H1 (cell line): ENCODE measurements at regions not wholly inside any gene's neighbourhood (a gene's known extent, or its start where the extent isn't known, plus 50 kb on each side); places are given as distances from the start of the nearest gene placed in this dataset.

Experiments
- CTCF ChIA-PET: fragments of 300-600 bp; sonication (Branson Sonifier 250); formaldehyde crosslinking; loops from one replicate; lab custom pipeline; 2021; ENCODE audit not compliant: partially characterized antibody; lab: Charles Lee
- POLR2A ChIA-PET: fragments of 300-600 bp; sonication (Branson Sonifier 250); formaldehyde crosslinking; loops from one replicate; lab custom pipeline; 2021; ENCODE audit warnings: inconsistent platforms; ENCODE audit not compliant: partially characterized antibody; lab: Charles Lee
- DNase-seq, 2 experiments: peaks; one replicate each; pipeline versions ENCODE4 v3.0.0 to v3.0.0-alpha.2; 2010 to 2022; ENCODE audit warnings: low spot score in 2 of 2, low read depth in 1 of 2, mixed read lengths in 1 of 2
- FAIRE-seq: peaks from 2 replicates; lab custom pipeline; 2011; peaks lifted over from hg19 to GRCh38; lab: Jason Lieb, UNC
- H2AFZ ChIP-seq: 2 replicates; pipeline ENCODE4 v1.8.1; 2012; ENCODE audit warnings: low read length, inconsistent platforms
- H2AK5ac ChIP-seq: 2 replicates; pipeline ENCODE4 v1.6.1; 2013; ENCODE audit warnings: low read depth, low read length
- H2BK120ac ChIP-seq: replicated peaks from 2 replicates; pipeline ENCODE3; 2013; ENCODE audit warnings: low read depth, low read length, inconsistent platforms
- H2BK12ac ChIP-seq: 2 replicates; pipeline ENCODE4 v1.6.1; 2013; ENCODE audit warnings: low read depth, low read length
- H2BK15ac ChIP-seq: 2 replicates; pipeline ENCODE4 v1.6.1; 2013; ENCODE audit warnings: low read length
- H2BK20ac ChIP-seq: 2 replicates; pipeline ENCODE4 v1.6.1; 2013; ENCODE audit warnings: low read length
- H2BK5ac ChIP-seq: 2 replicates; pipeline ENCODE4 v1.6.1; 2013; ENCODE audit warnings: low read depth, low read length
- H3K14ac ChIP-seq: 2 replicates; pipeline ENCODE4 v1.6.1; 2013; ENCODE audit warnings: inconsistent platforms; ENCODE audit not compliant: insufficient read length
- H3K18ac ChIP-seq: 2 replicates; pipeline ENCODE4 v1.6.1; 2013; ENCODE audit warnings: low read length; ENCODE audit errors: extremely low read depth
- H3K23ac ChIP-seq: 2 replicates; pipeline ENCODE4 v1.6.1; 2013; ENCODE audit warnings: inconsistent platforms; ENCODE audit not compliant: insufficient read length
- H3K23me2 ChIP-seq: 2 replicates; pipeline ENCODE4 v1.6.1; 2013; ENCODE audit warnings: low read depth, low read length
- H3K27ac ChIP-seq: 2 replicates; pipeline ENCODE4 v1.6.1; 2011; ENCODE audit warnings: low read depth, low read length, inconsistent platforms
- H3K27me3 ChIP-seq, 4 experiments: replicated peaks in 1 of 4; 1 replicate in 1 of 4; 2 replicates in 3 of 4; pipeline versions ENCODE4 v1.6.1 to v1.8.1; 2011 to 2013; ENCODE audit warnings: low read length in 3 of 4, mild to moderate bottlenecking in 3 of 4, inconsistent platforms in 2 of 4, mixed read lengths in 2 of 4, moderate library complexity in 1 of 4; ENCODE audit not compliant: control insufficient read depth in 3 of 4, insufficient read depth in 3 of 4; ENCODE audit errors: extremely low read depth in 1 of 4
- H3K36me3 ChIP-seq, 4 experiments: 2 replicates each; pipeline versions ENCODE4 v1.6.1 to v1.8.1; 2011 to 2013; ENCODE audit warnings: mild to moderate bottlenecking in 4 of 4, low read length in 3 of 4, moderate library complexity in 2 of 4, control low read depth in 1 of 4, inconsistent platforms in 1 of 4; ENCODE audit not compliant: insufficient read depth in 4 of 4, control insufficient read depth in 2 of 4
- H3K4ac ChIP-seq: replicated peaks from 2 replicates; pipeline ENCODE3; 2013; ENCODE audit warnings: low read length, low read depth, mixed read lengths, inconsistent platforms; ENCODE audit not compliant: insufficient read length
- H3K4me1 ChIP-seq, 4 experiments: replicated peaks in 1 of 4; 1 replicate in 1 of 4; 2 replicates in 3 of 4; pipeline versions ENCODE4 v1.6.1 to v1.8.1; 2011 to 2013; ENCODE audit warnings: low read length in 3 of 4, inconsistent platforms in 2 of 4, mixed read lengths in 1 of 4; ENCODE audit not compliant: insufficient read depth in 4 of 4, control insufficient read depth in 3 of 4
- H3K4me2 ChIP-seq, 2 experiments: 2 replicates each; pipeline versions ENCODE4 v1.6.1 to v1.8.1; 2011 to 2013; ENCODE audit warnings: low read depth in 2 of 2, low read length in 2 of 2, control low read depth in 1 of 2, inconsistent platforms in 1 of 2, mild to moderate bottlenecking in 1 of 2; ENCODE audit not compliant: insufficient read depth in 1 of 2
- H3K4me3 ChIP-seq, 4 experiments: fragments of 200-600, 300-600 bp in 1 of 4; sonication (generic), shearing (Covaris generic), sonication (Bioruptor Twin) in 1 of 4; 2 replicates each; pipeline versions ENCODE4 v1.5.1 to v1.8.1; 2011 to 2016; ENCODE audit warnings: low read length in 4 of 4, low read depth in 3 of 4, control low read depth in 2 of 4, inconsistent platforms in 2 of 4, mild to moderate bottlenecking in 2 of 4, mixed read lengths in 1 of 4, moderate library complexity in 1 of 4; ENCODE audit not compliant: insufficient read depth in 2 of 4; ENCODE audit errors: extremely low read depth in 1 of 4
- H3K56ac ChIP-seq: replicated peaks from 2 replicates; pipeline ENCODE3; 2013; ENCODE audit warnings: low read depth, mild to moderate bottlenecking, mixed read lengths, low read length, inconsistent platforms; ENCODE audit not compliant: insufficient read length
- H3K79me1 ChIP-seq: 2 replicates; pipeline ENCODE4 v1.6.1; 2013; ENCODE audit warnings: low read depth, low read length, control low read depth
- H3K79me2 ChIP-seq, 2 experiments: 2 replicates each; pipeline versions ENCODE4 v1.6.1 to v1.8.1; 2012 to 2013; ENCODE audit warnings: low read length in 2 of 2, mild to moderate bottlenecking in 2 of 2, inconsistent platforms in 1 of 2; ENCODE audit not compliant: insufficient read depth in 2 of 2, control insufficient read depth in 1 of 2
- H3K9ac ChIP-seq, 4 experiments: replicated peaks in 1 of 4; 1 replicate in 1 of 4; 2 replicates in 3 of 4; pipeline versions ENCODE4 v1.6.1 to v1.8.1; 2011 to 2013; ENCODE audit warnings: low read depth in 3 of 4, low read length in 3 of 4, control low read depth in 2 of 4, mild to moderate bottlenecking in 2 of 4, moderate library complexity in 2 of 4, inconsistent platforms in 1 of 4; ENCODE audit errors: extremely low read depth in 1 of 4
- H3K9me3 ChIP-seq, 2 experiments: 2 replicates each; pipeline versions ENCODE4 v1.6.1 to v1.8.1; 2012 to 2013; ENCODE audit warnings: mild to moderate bottlenecking in 2 of 2, moderate library complexity in 2 of 2, control low read depth in 1 of 2, inconsistent platforms in 1 of 2, low read depth in 1 of 2, low read length in 1 of 2, mixed read lengths in 1 of 2; ENCODE audit not compliant: insufficient read depth in 2 of 2
- H4K20me1 ChIP-seq, 2 experiments: replicated peaks in 1 of 2; 2 replicates each; pipeline versions ENCODE3 to v1.8.1; 2011 to 2013; ENCODE audit warnings: inconsistent platforms in 2 of 2, low read length in 2 of 2, mild to moderate bottlenecking in 1 of 2; ENCODE audit not compliant: insufficient read depth in 2 of 2, control insufficient read depth in 1 of 2
- H4K5ac ChIP-seq: 2 replicates; pipeline ENCODE4 v1.6.1; 2013; ENCODE audit warnings: low read length, low read depth, mixed read lengths, inconsistent platforms; ENCODE audit not compliant: insufficient read length
- H4K8ac ChIP-seq: 2 replicates; pipeline ENCODE4 v1.8.0; 2013; ENCODE audit warnings: mild to moderate bottlenecking, moderate library complexity, low read length, inconsistent platforms; ENCODE audit not compliant: insufficient read depth; ENCODE audit errors: extremely low read depth
- H4K91ac ChIP-seq: replicated peaks from 2 replicates; pipeline ENCODE3; 2013; ENCODE audit warnings: low read length, mixed read lengths, inconsistent platforms; ENCODE audit not compliant: insufficient read length
- ATF2 ChIP-seq: IDR thresholded peaks from 2 replicates; pipeline ENCODE4 v1.6.1; 2012; ENCODE audit warnings: low read length, inconsistent platforms
- BRCA1 ChIP-seq: IDR thresholded peaks from 2 replicates; pipeline ENCODE4 v1.6.1; 2012; ENCODE audit warnings: low read depth, low read length, improper control_type of control experiment
- CTBP2 ChIP-seq: IDR thresholded peaks from 2 replicates; pipeline ENCODE4 v1.7.0; 2011; ENCODE audit warnings: borderline replicate concordance, mild to moderate bottlenecking, moderate library complexity, mixed read lengths, low read length; ENCODE audit not compliant: insufficient read depth, insufficient read length
- GABPA ChIP-seq: IDR thresholded peaks from 2 replicates; pipeline ENCODE4 v1.6.1; 2011; ENCODE audit warnings: mild to moderate bottlenecking, low read length, moderate library complexity, borderline replicate concordance; ENCODE audit not compliant: insufficient read depth
- GTF2F1 ChIP-seq: IDR thresholded peaks from 2 replicates; pipeline ENCODE4 v1.6.1; 2012; ENCODE audit warnings: low read depth, low read length, improper control_type of control experiment, borderline replicate concordance
- KDM1A ChIP-seq: fragments of 200-600, 300-600 bp; sonication (generic); IDR thresholded peaks from 2 replicates; pipeline ENCODE4 v1.7.1; 2016; ENCODE audit warnings: mild to moderate bottlenecking, low read length, borderline replicate concordance
- NRF1 ChIP-seq: IDR thresholded peaks from 2 replicates; pipeline ENCODE4 v1.6.1; 2011; ENCODE audit warnings: mild to moderate bottlenecking, low read depth, low read length, improper control_type of control experiment
- POLR2AphosphoS5 ChIP-seq: IDR thresholded peaks from 2 replicates; pipeline ENCODE4 v1.6.1; 2011; ENCODE audit warnings: low read depth, low read length
- RAD21 ChIP-seq, 2 experiments: IDR thresholded peaks in 1 of 2; conservative IDR thresholded peaks in 1 of 2; 2 replicates each; pipeline ENCODE4 v1.6.1; 2011; ENCODE audit warnings: low read depth in 2 of 2, low read length in 2 of 2, improper control_type of control experiment in 1 of 2, inconsistent platforms in 1 of 2, mild to moderate bottlenecking in 1 of 2, moderate library complexity in 1 of 2
- SAP30 ChIP-seq: fragments of 300-600 bp; sonication (generic); IDR thresholded peaks from 2 replicates; pipeline ENCODE4 v1.7.1; 2012; ENCODE audit warnings: low read length, moderate library complexity, mild to moderate bottlenecking, inconsistent platforms; ENCODE audit not compliant: insufficient read depth, insufficient replicate concordance
- SUZ12 ChIP-seq: fragments of 200-600 bp; sonication (generic); IDR thresholded peaks from 2 replicates; pipeline ENCODE4 v1.6.1; 2012; ENCODE audit warnings: mild to moderate bottlenecking, inconsistent platforms, low read length, moderate library complexity, mixed read lengths
- WGBS, 2 experiments: shearing (Covaris generic) in 1 of 2; methylation state at CpG; one replicate each; pipeline versions ENCODE4 v1.1.6 to v1.1.7; 2013 to 2015; ENCODE audit warnings: low lambda C conversion rate in 2 of 2, mixed read lengths in 2 of 2, inconsistent platforms in 1 of 2, low coverage in 1 of 2, missing lambda C conversion rate in 1 of 2; ENCODE audit not compliant: insufficient replicate concordance in 2 of 2, insufficient coverage in 1 of 2, insufficient read length in 1 of 2; ENCODE audit errors: extremely low coverage in 1 of 2, missing lambda C conversion rate in 1 of 2; 5-methylcytosine and 5-hydroxymethylcytosine counted together
- TF ChIP-seq, protein P1 (sequence below): IDR thresholded peaks from 2 replicates; pipeline ENCODE4 v1.6.1; 2012; ENCODE audit warnings: inconsistent platforms

DNA sequence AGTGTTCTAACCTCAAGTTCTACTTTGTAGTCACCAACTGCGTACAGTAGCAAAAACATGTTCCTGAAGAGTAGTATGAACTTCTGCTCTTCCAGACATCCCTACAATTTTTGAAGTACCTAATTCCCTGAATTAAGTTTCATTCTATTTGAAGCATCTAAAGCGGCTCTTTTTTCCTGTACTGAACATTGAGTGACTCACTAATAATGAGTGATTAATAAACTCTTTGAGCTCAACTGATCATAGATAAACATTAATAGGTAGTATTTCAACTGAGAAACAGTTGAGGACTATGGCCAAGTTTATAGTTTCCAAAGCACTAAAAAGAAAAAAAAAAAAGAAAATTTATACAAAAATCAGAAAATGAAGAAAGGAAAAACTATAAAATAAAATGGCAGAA lies 683.1 kb downstream of the LTN1 start:
- H2BK20ac ChIP-seq = no peak overlapping the region
- no peak overlapping the region for H3K4ac ChIP-seq
- no peaks in the 10 kb centered on the region for H3K23me2 ChIP-seq
- H2BK15ac ChIP-seq = no peak overlapping the region
- H2BK5ac ChIP-seq = no peak overlapping the region
- no peak overlapping the region for H3K14ac ChIP-seq
- no peak overlapping the region for H2AK5ac ChIP-seq
- H2BK12ac ChIP-seq = no peak overlapping the region
- no peaks in the 10 kb centered on the region; a peak in 1 of 4 replicates for H3K9me3 ChIP-seq
- ChIA-PET CTCF (no interaction called here), POLR2A (no interaction called here)
- no peak overlapping the region for H3K56ac ChIP-seq
- no peak overlapping the region for H3K23ac ChIP-seq
- H2BK120ac ChIP-seq = no peak overlapping the region
- DNase-seq = no peak
- H3K79me2 ChIP-seq = no peaks in the 10 kb centered on the region
- WGBS, 2 experiments = 89% methylated on average over 2 of the region's 2 CpGs; no CpG with 5 or more reads in 1 of the 2 experiments
- H3K27ac ChIP-seq = no peak overlapping the region
- H3K9ac ChIP-seq = no peak overlapping the region
- H3K27me3 ChIP-seq = no peaks in the 10 kb centered on the region
- no peak overlapping the region for H4K5ac ChIP-seq
- no peak overlapping the region for H3K18ac ChIP-seq
- H3K36me3 ChIP-seq = no peaks in the 10 kb centered on the region
- H2AFZ ChIP-seq = no peak overlapping the region
- H4K8ac ChIP-seq = no peak overlapping the region
- H4K20me1 ChIP-seq = no peaks in the 10 kb centered on the region
- H4K91ac ChIP-seq = no peak overlapping the region
- H3K4me3 ChIP-seq = no peak overlapping the region
- no peak overlapping the region for H3K4me2 ChIP-seq
- FAIRE-seq = no peak
- H3K79me1 ChIP-seq = no peaks in the 10 kb centered on the region
- H3K4me1 ChIP-seq = no peaks in the 10 kb centered on the region
- TF ChIP-seq GTF2F1 = no peak
- TF ChIP-seq CTBP2 = no peak
- TF ChIP-seq SUZ12 = no peak
- no peak for TF ChIP-seq RAD21 (IDR thresholded peaks at IDR 0.05 in 1 of 2, conservative IDR thresholded peaks at IDR 0.05 in 1 of 2; ENCODE audit: low read depth in 2 of 2, low read length in 2 of 2)
- TF ChIP-seq BRCA1 = no peak
- TF ChIP-seq ATF2 = no peak
- TF ChIP-seq, protein P1, sequence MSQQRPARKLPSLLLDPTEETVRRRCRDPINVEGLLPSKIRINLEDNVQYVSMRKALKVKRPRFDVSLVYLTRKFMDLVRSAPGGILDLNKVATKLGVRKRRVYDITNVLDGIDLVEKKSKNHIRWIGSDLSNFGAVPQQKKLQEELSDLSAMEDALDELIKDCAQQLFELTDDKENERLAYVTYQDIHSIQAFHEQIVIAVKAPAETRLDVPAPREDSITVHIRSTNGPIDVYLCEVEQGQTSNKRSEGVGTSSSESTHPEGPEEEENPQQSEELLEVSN = no peak
- no peak for TF ChIP-seq GABPA
- TF ChIP-seq SAP30 = no peak
- TF ChIP-seq KDM1A = no peak
- no peak for TF ChIP-seq NRF1
- TF ChIP-seq POLR2AphosphoS5 = no peak
